SK-MEL-5 (cell line): ENCODE measurements at regions not wholly inside any gene's neighbourhood (a gene's known extent, or its start where the extent isn't known, plus 50 kb on each side); places are given as distances from the start of the nearest gene placed in this dataset.
A peak's percentile ranks its signal among the peaks of the same experiment; 100 is the strongest.

Experiments used
- DNase-seq: peaks from one replicate; pipeline ENCODE4 v3.0.0-alpha.2; 2016; ENCODE audit warnings: low read depth, low spot score
- in situ Hi-C: cut with HindIII; loops from 2 replicates; pipeline ENCODE4 v1.10.0; 2016; ENCODE audit warnings: low sequenced_read_pairs, high pct_unique_total_duplicates, low pct_unique_long_range_greater_than_20kb

- in situ Hi-C loops, result no loop called here
- no peak for DNase-seq
Observed at GRCh38 chr2:22248851-22249250, 1125.1 kb downstream of the TDRD15 start.

- in situ Hi-C loops, result no loop called here
- no peak for DNase-seq
Observed at GRCh38 chr2:22253171-22253570, 1129.4 kb downstream of the TDRD15 start.

- DNase-seq, result no peak
- in situ Hi-C loops, result no loop called here
Observed at GRCh38 chr2:22261165-22261564, 1123.8 kb upstream of the KLHL29 start.

- in situ Hi-C loops, result no loop called here
Observed at GRCh38 chr2:22270341-22270740, 1114.6 kb upstream of the KLHL29 start.

GRCh38 chr2:22273853-22274252 is 1111.1 kb upstream of the KLHL29 start:
- DNase-seq, result no peak

More at GRCh38 chr2:22270341-22270740, 1114.6 kb upstream of the KLHL29 start:
- DNase-seq, result no peak

GRCh38 chr2:22274661-22275060 is 1110.3 kb upstream of the KLHL29 start:
- in situ Hi-C loops, result no loop called here

More at GRCh38 chr2:22273853-22274252, 1111.1 kb upstream of the KLHL29 start:
- in situ Hi-C loops, result no loop called here

GRCh38 chr2:22276696-22277095 is 1108.3 kb upstream of the KLHL29 start:
- in situ Hi-C loops, result no loop called here

More at GRCh38 chr2:22274661-22275060, 1110.3 kb upstream of the KLHL29 start:
- no peak for DNase-seq

GRCh38 chr2:22279541-22279940 is 1105.4 kb upstream of the KLHL29 start:
- in situ Hi-C loops, result no loop called here
- no peak for DNase-seq

More at GRCh38 chr2:22276696-22277095, 1108.3 kb upstream of the KLHL29 start:
- DNase-seq, result no peak

- DNase-seq, result no peak
- in situ Hi-C loops, result no loop called here
Observed at GRCh38 chr2:22281033-22281432, 1103.9 kb upstream of the KLHL29 start.

GRCh38 chr2:22282220-22282619 is 1102.8 kb upstream of the KLHL29 start:
- DNase-seq, result no peak
- in situ Hi-C loops, result no loop called here

- DNase-seq, result peak; percentile 33
- in situ Hi-C loops, result no loop called here
Observed at GRCh38 chr2:22282916-22283315, 1102.1 kb upstream of the KLHL29 start.

- in situ Hi-C loops, result no loop called here
- no peak for DNase-seq
Observed at GRCh38 chr2:22283436-22283835, 1101.5 kb upstream of the KLHL29 start.

GRCh38 chr2:22290302-22290701 is 1094.7 kb upstream of the KLHL29 start:
- in situ Hi-C loops, result no loop called here
- DNase-seq, result no peak

GRCh38 chr2:22290909-22291473 is 1094.0 kb upstream of the KLHL29 start:
- in situ Hi-C loops, result no loop called here
- DNase-seq, result no peak

- in situ Hi-C loops, result no loop called here
- no peak for DNase-seq
Observed at GRCh38 chr2:22301228-22301627, 1083.8 kb upstream of the KLHL29 start.

- DNase-seq, result no peak
- in situ Hi-C loops, result no loop called here
Observed at GRCh38 chr2:22326250-22326649, 1058.7 kb upstream of the KLHL29 start.

GRCh38 chr2:22329211-22330154 is 1055.5 kb upstream of the KLHL29 start:
- no peak for DNase-seq
- in situ Hi-C loops, result no loop called here

GRCh38 chr2:22336414-22336813 is 1048.6 kb upstream of the KLHL29 start:
- DNase-seq, result no peak
- in situ Hi-C loops, result no loop called here

GRCh38 chr2:22340716-22341115 is 1044.3 kb upstream of the KLHL29 start:
- DNase-seq, result no peak
- in situ Hi-C loops, result no loop called here
